ENCODE measurements at regions not wholly inside any gene's neighbourhood (a gene's known extent, or its start where the extent isn't known, plus 50 kb on each side); places are given as distances from the start of the nearest gene placed in this dataset.

DNA sequence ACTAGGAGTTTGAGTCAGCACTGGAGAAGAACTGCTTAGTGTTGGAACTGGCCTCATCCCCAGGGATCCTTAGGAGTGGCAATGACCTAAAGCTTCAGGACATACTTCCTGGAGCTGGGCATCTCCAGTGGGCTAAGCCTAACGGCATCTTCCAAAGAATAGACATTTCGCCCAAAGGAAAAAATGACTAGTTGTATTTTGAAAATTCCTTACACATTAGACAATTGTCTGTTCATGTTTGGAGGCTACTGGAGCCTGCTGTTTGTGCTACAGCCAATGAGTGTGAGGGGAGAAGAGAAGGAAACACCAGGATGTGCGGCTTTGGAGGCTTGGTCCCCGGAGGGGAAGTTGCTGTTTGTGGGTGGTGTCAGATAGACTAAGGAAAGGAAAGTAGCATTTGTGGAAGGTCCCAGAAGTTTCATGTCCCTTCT is 77.6 kb downstream of the POLR2M start:
- ChIA-PET CTCF (interaction anchor here (1.4 kb wide), 1 partner anchor 33 kb away, joined by 6 read pairs; no protein-coding TSS in a partner anchor), POLR2A (no interaction called here)
- Mint-ChIP-seq H3K36me3 (no peaks in the 10 kb centered on the region), H3K4me1 (no peaks in the 10 kb centered on the region), H3K27ac (no peak overlapping the region), H3K27me3 (ENCODE audit: low read depth) (no peaks in the 10 kb centered on the region), H3K4me3 (no peak overlapping the region), H3K9me3 (no peaks in the 10 kb centered on the region)
- ATAC-seq, result no peak
- DNase-seq (ENCODE audit: low spot score), result no peak
- TF ChIP-seq FOXK1 (CRISPR knock-in tag; IDR thresholded peaks at IDR 0.05), result no peak
- TF ChIP-seq, protein P1, sequence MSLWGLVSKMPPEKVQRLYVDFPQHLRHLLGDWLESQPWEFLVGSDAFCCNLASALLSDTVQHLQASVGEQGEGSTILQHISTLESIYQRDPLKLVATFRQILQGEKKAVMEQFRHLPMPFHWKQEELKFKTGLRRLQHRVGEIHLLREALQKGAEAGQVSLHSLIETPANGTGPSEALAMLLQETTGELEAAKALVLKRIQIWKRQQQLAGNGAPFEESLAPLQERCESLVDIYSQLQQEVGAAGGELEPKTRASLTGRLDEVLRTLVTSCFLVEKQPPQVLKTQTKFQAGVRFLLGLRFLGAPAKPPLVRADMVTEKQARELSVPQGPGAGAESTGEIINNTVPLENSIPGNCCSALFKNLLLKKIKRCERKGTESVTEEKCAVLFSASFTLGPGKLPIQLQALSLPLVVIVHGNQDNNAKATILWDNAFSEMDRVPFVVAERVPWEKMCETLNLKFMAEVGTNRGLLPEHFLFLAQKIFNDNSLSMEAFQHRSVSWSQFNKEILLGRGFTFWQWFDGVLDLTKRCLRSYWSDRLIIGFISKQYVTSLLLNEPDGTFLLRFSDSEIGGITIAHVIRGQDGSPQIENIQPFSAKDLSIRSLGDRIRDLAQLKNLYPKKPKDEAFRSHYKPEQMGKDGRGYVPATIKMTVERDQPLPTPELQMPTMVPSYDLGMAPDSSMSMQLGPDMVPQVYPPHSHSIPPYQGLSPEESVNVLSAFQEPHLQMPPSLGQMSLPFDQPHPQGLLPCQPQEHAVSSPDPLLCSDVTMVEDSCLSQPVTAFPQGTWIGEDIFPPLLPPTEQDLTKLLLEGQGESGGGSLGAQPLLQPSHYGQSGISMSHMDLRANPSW (CRISPR knock-in tag; conservative IDR thresholded peaks at IDR 0.05; ENCODE audit: low read depth), result no peak
- TF ChIP-seq MXD4 (CRISPR knock-in tag; IDR thresholded peaks at IDR 0.05; ENCODE audit: borderline replicate concordance), result no peak
- no peak for TF ChIP-seq NFYB (CRISPR knock-in tag; conservative IDR thresholded peaks at IDR 0.05; ENCODE audit: low read depth)
- TF ChIP-seq, protein P2, sequence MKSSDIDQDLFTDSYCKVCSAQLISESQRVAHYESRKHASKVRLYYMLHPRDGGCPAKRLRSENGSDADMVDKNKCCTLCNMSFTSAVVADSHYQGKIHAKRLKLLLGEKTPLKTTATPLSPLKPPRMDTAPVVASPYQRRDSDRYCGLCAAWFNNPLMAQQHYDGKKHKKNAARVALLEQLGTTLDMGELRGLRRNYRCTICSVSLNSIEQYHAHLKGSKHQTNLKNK (CRISPR knock-in tag; IDR thresholded peaks at IDR 0.05), result no peak
- TF ChIP-seq, protein P3, sequence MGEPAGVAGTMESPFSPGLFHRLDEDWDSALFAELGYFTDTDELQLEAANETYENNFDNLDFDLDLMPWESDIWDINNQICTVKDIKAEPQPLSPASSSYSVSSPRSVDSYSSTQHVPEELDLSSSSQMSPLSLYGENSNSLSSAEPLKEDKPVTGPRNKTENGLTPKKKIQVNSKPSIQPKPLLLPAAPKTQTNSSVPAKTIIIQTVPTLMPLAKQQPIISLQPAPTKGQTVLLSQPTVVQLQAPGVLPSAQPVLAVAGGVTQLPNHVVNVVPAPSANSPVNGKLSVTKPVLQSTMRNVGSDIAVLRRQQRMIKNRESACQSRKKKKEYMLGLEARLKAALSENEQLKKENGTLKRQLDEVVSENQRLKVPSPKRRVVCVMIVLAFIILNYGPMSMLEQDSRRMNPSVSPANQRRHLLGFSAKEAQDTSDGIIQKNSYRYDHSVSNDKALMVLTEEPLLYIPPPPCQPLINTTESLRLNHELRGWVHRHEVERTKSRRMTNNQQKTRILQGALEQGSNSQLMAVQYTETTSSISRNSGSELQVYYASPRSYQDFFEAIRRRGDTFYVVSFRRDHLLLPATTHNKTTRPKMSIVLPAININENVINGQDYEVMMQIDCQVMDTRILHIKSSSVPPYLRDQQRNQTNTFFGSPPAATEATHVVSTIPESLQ (CRISPR knock-in tag; IDR thresholded peaks at IDR 0.05), result no peak
- TF ChIP-seq, protein P4, sequence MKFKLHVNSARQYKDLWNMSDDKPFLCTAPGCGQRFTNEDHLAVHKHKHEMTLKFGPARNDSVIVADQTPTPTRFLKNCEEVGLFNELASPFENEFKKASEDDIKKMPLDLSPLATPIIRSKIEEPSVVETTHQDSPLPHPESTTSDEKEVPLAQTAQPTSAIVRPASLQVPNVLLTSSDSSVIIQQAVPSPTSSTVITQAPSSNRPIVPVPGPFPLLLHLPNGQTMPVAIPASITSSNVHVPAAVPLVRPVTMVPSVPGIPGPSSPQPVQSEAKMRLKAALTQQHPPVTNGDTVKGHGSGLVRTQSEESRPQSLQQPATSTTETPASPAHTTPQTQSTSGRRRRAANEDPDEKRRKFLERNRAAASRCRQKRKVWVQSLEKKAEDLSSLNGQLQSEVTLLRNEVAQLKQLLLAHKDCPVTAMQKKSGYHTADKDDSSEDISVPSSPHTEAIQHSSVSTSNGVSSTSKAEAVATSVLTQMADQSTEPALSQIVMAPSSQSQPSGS (CRISPR knock-in tag; IDR thresholded peaks at IDR 0.05; ENCODE audit: borderline replicate concordance, low read depth), result no peak
- no peak for TF ChIP-seq SOX15 (CRISPR knock-in tag; IDR thresholded peaks at IDR 0.05)

DNA sequence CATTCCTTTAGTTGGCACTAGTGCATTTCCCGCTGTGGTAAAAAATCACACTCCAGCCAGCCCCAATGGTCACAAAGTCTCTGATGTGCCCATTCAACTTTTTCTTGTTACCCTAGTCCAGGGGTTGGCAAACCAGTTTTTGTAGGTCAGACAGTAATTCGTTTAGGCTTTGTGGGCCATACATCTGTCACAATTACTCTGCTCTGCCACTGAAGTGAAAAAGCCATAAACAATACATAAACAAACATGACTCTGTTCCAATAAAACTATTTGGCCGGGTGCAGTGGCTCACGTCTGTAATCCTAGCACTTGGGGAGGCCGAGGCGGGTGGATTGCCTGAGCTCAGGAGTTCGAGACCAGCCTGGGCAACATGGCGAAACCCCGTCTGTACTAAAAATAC is 78.5 kb downstream of the POLR2M start:
- ChIA-PET CTCF (interaction anchor here (1.4 kb wide), 1 partner anchor 34 kb away, joined by 6 read pairs; no protein-coding TSS in a partner anchor), POLR2A (no interaction called here)
- Mint-ChIP-seq H3K27me3 (ENCODE audit: low read depth) (no peaks in the 10 kb centered on the region), H3K36me3 (no peaks in the 10 kb centered on the region), H3K9me3 (no peaks in the 10 kb centered on the region), H3K4me1 (no peaks in the 10 kb centered on the region), H3K4me3 (no peak overlapping the region), H3K27ac (no peak overlapping the region)
- ATAC-seq (no peak), DNase-seq (ENCODE audit: low spot score) (no peak)
- TF ChIP-seq, protein P5, sequence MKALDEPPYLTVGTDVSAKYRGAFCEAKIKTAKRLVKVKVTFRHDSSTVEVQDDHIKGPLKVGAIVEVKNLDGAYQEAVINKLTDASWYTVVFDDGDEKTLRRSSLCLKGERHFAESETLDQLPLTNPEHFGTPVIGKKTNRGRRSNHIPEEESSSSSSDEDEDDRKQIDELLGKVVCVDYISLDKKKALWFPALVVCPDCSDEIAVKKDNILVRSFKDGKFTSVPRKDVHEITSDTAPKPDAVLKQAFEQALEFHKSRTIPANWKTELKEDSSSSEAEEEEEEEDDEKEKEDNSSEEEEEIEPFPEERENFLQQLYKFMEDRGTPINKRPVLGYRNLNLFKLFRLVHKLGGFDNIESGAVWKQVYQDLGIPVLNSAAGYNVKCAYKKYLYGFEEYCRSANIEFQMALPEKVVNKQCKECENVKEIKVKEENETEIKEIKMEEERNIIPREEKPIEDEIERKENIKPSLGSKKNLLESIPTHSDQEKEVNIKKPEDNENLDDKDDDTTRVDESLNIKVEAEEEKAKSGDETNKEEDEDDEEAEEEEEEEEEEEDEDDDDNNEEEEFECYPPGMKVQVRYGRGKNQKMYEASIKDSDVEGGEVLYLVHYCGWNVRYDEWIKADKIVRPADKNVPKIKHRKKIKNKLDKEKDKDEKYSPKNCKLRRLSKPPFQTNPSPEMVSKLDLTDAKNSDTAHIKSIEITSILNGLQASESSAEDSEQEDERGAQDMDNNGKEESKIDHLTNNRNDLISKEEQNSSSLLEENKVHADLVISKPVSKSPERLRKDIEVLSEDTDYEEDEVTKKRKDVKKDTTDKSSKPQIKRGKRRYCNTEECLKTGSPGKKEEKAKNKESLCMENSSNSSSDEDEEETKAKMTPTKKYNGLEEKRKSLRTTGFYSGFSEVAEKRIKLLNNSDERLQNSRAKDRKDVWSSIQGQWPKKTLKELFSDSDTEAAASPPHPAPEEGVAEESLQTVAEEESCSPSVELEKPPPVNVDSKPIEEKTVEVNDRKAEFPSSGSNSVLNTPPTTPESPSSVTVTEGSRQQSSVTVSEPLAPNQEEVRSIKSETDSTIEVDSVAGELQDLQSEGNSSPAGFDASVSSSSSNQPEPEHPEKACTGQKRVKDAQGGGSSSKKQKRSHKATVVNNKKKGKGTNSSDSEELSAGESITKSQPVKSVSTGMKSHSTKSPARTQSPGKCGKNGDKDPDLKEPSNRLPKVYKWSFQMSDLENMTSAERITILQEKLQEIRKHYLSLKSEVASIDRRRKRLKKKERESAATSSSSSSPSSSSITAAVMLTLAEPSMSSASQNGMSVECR (CRISPR knock-in tag; IDR thresholded peaks at IDR 0.05; ENCODE audit: borderline replicate concordance), result no peak
- TF ChIP-seq, protein P6, sequence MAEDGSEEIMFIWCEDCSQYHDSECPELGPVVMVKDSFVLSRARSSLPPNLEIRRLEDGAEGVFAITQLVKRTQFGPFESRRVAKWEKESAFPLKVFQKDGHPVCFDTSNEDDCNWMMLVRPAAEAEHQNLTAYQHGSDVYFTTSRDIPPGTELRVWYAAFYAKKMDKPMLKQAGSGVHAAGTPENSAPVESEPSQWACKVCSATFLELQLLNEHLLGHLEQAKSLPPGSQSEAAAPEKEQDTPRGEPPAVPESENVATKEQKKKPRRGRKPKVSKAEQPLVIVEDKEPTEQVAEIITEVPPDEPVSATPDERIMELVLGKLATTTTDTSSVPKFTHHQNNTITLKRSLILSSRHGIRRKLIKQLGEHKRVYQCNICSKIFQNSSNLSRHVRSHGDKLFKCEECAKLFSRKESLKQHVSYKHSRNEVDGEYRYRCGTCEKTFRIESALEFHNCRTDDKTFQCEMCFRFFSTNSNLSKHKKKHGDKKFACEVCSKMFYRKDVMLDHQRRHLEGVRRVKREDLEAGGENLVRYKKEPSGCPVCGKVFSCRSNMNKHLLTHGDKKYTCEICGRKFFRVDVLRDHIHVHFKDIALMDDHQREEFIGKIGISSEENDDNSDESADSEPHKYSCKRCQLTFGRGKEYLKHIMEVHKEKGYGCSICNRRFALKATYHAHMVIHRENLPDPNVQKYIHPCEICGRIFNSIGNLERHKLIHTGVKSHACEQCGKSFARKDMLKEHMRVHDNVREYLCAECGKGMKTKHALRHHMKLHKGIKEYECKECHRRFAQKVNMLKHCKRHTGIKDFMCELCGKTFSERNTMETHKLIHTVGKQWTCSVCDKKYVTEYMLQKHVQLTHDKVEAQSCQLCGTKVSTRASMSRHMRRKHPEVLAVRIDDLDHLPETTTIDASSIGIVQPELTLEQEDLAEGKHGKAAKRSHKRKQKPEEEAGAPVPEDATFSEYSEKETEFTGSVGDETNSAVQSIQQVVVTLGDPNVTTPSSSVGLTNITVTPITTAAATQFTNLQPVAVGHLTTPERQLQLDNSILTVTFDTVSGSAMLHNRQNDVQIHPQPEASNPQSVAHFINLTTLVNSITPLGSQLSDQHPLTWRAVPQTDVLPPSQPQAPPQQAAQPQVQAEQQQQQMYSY (CRISPR knock-in tag; IDR thresholded peaks at IDR 0.05), result no peak
- TF ChIP-seq IRF2 (CRISPR knock-in tag; IDR thresholded peaks at IDR 0.05; ENCODE audit: borderline replicate concordance, low read depth), result no peak
- no peak for TF ChIP-seq GABPB1 (CRISPR knock-in tag; IDR thresholded peaks at IDR 0.05)
- no peak for TF ChIP-seq ZNF263 (CRISPR knock-in tag; IDR thresholded peaks at IDR 0.05; ENCODE audit: low read depth)
- no peak for TF ChIP-seq ZBTB21 (CRISPR knock-in tag; IDR thresholded peaks at IDR 0.05; ENCODE audit: borderline replicate concordance)
- TF ChIP-seq, protein P7, sequence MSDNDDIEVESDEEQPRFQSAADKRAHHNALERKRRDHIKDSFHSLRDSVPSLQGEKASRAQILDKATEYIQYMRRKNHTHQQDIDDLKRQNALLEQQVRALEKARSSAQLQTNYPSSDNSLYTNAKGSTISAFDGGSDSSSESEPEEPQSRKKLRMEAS (CRISPR knock-in tag; IDR thresholded peaks at IDR 0.05), result no peak
- no peak for TF ChIP-seq GRHL2 (CRISPR knock-in tag; IDR thresholded peaks at IDR 0.05; ENCODE audit: insufficient replicate concordance, severe bottlenecking)
- TF ChIP-seq RELA (CRISPR knock-in tag; IDR thresholded peaks at IDR 0.05; ENCODE audit: borderline replicate concordance), result no peak
- TF ChIP-seq, protein P8, sequence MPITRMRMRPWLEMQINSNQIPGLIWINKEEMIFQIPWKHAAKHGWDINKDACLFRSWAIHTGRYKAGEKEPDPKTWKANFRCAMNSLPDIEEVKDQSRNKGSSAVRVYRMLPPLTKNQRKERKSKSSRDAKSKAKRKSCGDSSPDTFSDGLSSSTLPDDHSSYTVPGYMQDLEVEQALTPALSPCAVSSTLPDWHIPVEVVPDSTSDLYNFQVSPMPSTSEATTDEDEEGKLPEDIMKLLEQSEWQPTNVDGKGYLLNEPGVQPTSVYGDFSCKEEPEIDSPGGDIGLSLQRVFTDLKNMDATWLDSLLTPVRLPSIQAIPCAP (CRISPR knock-in tag; IDR thresholded peaks at IDR 0.05), result no peak

All from WTC11 (cell line).